ENCODE measurements at regions not wholly inside any gene's neighbourhood (a gene's known extent, or its start where the extent isn't known, plus 50 kb on each side); places are given as distances from the start of the nearest gene placed in this dataset.
"Not testable (repeated sequence)": the region's sequence is repeated elsewhere in the genome, so short reads cannot be mapped to it uniquely, and the experiment has no call there.

DNA sequence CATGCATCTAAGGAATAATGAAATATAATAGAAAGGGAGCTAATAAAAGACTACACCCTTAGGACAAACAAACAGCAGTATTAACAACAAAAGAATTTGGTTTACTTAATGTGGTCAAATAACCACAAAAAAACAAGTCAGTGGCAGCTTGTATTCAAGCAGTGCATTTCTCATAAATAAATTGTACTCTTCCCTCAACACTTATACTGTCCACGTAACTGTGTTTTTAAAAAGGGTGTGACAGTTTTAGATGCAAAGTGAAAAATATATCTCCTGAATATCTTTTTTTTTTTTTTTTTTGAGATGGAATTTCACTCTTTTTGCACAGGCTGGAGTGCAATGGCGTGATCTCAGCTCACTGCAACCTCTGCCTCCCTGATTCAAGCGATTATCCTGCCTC is 698.2 kb upstream of the CADM2 start:
- intact Hi-C loops (cut with micrococcal nuclease) = no loop called here
- H3K9me3 Mint-ChIP-seq = peaks cover 8% of the 10 kb centered on the region

GRCh38 chr3:84265768-84266167 is 693.0 kb upstream of the CADM2 start:
- H3K36me3 Mint-ChIP-seq (ENCODE audit: low read depth) = no peaks in the 10 kb centered on the region
- H3K27me3 Mint-ChIP-seq = no peaks in the 10 kb centered on the region
- intact Hi-C loops (cut with micrococcal nuclease) = no loop called here
- H3K27ac Mint-ChIP-seq = no peak overlapping the region
- DNase-seq = no peak
- no peak overlapping the region for H3K4me3 Mint-ChIP-seq
- H3K4me1 Mint-ChIP-seq = no peaks in the 10 kb centered on the region
- H3K9me3 Mint-ChIP-seq = peaks cover 8% of the 10 kb centered on the region

More for the DNA sequence above, 698.2 kb upstream of the CADM2 start:
- no peak overlapping the region for H3K4me3 Mint-ChIP-seq
- H3K27ac Mint-ChIP-seq = no peak overlapping the region
- no peak for DNase-seq
- no peaks in the 10 kb centered on the region for H3K27me3 Mint-ChIP-seq
- no peaks in the 10 kb centered on the region for H3K36me3 Mint-ChIP-seq (ENCODE audit: low read depth)
- no peaks in the 10 kb centered on the region for H3K4me1 Mint-ChIP-seq

- Mint-ChIP-seq H3K27ac (no peak overlapping the region), H3K9me3 (no peaks in the 10 kb centered on the region), H3K4me3 (no peak overlapping the region), H3K27me3 (no peaks in the 10 kb centered on the region), H3K4me1 (no peaks in the 10 kb centered on the region), H3K36me3 (ENCODE audit: low read depth) (no peaks in the 10 kb centered on the region)
- intact Hi-C loops (cut with micrococcal nuclease) = no loop called here
- no peak for DNase-seq
Observed at GRCh38 chr3:84275532-84275931, 683.3 kb upstream of the CADM2 start.

GRCh38 chr3:84277562-84278224 is 681.1 kb upstream of the CADM2 start:
- Mint-ChIP-seq H3K4me1 (no peaks in the 10 kb centered on the region), H3K27ac (no peak overlapping the region), H3K36me3 (ENCODE audit: low read depth) (no peaks in the 10 kb centered on the region), H3K9me3 (no peaks in the 10 kb centered on the region), H3K4me3 (no peak overlapping the region), H3K27me3 (no peaks in the 10 kb centered on the region)
- intact Hi-C loops (cut with micrococcal nuclease) = no loop called here
- no peak for DNase-seq

DNA sequence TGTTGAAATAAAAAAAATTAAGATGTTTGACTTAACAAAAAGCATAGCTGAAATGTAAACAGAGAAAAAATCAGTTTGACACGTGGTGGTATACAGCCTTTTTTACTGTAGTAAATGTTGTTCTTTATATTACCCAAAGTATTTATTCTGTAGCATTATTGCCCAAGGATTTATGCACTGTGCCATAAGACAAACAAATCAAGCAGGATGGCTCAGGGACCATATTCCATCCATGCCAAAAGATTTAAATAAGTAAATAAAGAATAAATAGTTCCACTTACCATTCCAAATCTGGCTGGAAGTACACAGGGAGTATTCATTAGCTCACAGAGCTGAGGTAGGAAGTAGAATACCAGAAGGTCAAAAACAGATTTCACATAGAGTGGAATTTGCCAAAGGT is 666.7 kb upstream of the CADM2 start:
- Mint-ChIP-seq H3K27ac (no peak overlapping the region), H3K36me3 (ENCODE audit: low read depth) (no peaks in the 10 kb centered on the region), H3K9me3 (peaks cover 10% of the 10 kb centered on the region), H3K27me3 (no peaks in the 10 kb centered on the region), H3K4me1 (no peaks in the 10 kb centered on the region), H3K4me3 (no peak overlapping the region)
- intact Hi-C loops (cut with micrococcal nuclease) = no loop called here
- DNase-seq = no peak

DNA sequence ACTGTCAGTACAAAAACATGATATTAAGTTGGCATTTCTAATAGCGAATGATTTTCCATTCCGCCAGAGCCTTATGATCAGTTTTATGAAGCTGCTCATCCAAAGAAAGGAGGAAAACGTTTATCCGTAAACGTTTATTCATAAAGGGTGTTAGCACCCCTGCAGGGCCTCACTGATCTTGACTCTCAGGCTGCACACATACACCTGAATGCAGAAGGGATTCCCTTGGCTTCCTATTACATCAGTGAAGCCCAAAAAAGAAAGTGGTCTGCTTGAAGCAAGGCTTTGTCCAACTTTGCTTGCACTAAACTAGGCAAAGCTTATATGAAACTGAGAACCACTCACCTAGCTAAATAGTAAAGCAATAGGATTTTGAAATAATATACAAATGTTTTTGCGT is 659.5 kb upstream of the CADM2 start:
- Mint-ChIP-seq H3K27ac (no peak overlapping the region), H3K36me3 (ENCODE audit: low read depth) (no peaks in the 10 kb centered on the region), H3K9me3 (no peaks in the 10 kb centered on the region), H3K4me1 (no peaks in the 10 kb centered on the region), H3K4me3 (no peak overlapping the region), H3K27me3 (no peaks in the 10 kb centered on the region)
- intact Hi-C loops (cut with micrococcal nuclease) = no loop called here
- DNase-seq = no peak

- H3K4me1 Mint-ChIP-seq = no peaks in the 10 kb centered on the region
- DNase-seq = no peak
- peaks cover 4% of the 10 kb centered on the region for H3K9me3 Mint-ChIP-seq
- no peak overlapping the region for H3K4me3 Mint-ChIP-seq
- H3K36me3 Mint-ChIP-seq (ENCODE audit: low read depth) = no peaks in the 10 kb centered on the region
- intact Hi-C loops (cut with micrococcal nuclease) = no loop called here
- no peak overlapping the region for H3K27ac Mint-ChIP-seq
- H3K27me3 Mint-ChIP-seq = no peaks in the 10 kb centered on the region
Observed at GRCh38 chr3:84304214-84304613, 654.6 kb upstream of the CADM2 start.

- H3K27me3 Mint-ChIP-seq = no peaks in the 10 kb centered on the region
- no peaks in the 10 kb centered on the region for H3K36me3 Mint-ChIP-seq (ENCODE audit: low read depth)
- no peak overlapping the region for H3K4me3 Mint-ChIP-seq
- no peaks in the 10 kb centered on the region for H3K4me1 Mint-ChIP-seq
- H3K27ac Mint-ChIP-seq = no peak overlapping the region
- peaks cover 4% of the 10 kb centered on the region for H3K9me3 Mint-ChIP-seq
- intact Hi-C loops (cut with micrococcal nuclease) = no loop called here
- no peak for DNase-seq
Observed at GRCh38 chr3:84307339-84307738, 651.5 kb upstream of the CADM2 start.

DNA sequence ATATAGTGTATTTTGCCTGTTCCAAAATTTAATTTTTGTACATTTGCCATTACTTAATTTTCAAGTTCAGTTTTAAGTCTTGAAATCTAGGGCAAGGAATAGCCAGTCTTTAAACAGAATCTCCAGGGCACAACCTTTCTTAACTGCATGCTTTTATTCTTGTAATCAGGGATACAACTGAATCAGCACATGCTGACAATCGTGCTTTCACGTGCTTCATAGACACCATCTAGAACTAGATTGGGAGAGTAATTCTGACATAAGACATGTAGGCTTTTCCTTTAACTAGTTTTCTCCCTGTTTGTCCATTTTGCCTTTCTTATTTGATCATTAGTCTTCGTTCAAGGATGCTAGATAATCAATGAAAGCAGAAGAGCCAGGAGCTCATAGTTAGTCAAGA is 650.4 kb upstream of the CADM2 start:
- Mint-ChIP-seq H3K36me3 (ENCODE audit: low read depth) (no peaks in the 10 kb centered on the region), H3K27me3 (no peaks in the 10 kb centered on the region), H3K9me3 (peaks cover 4% of the 10 kb centered on the region), H3K27ac (no peak overlapping the region), H3K4me1 (no peaks in the 10 kb centered on the region), H3K4me3 (no peak overlapping the region)
- DNase-seq = no peak
- intact Hi-C loops (cut with micrococcal nuclease) = no loop called here

DNA sequence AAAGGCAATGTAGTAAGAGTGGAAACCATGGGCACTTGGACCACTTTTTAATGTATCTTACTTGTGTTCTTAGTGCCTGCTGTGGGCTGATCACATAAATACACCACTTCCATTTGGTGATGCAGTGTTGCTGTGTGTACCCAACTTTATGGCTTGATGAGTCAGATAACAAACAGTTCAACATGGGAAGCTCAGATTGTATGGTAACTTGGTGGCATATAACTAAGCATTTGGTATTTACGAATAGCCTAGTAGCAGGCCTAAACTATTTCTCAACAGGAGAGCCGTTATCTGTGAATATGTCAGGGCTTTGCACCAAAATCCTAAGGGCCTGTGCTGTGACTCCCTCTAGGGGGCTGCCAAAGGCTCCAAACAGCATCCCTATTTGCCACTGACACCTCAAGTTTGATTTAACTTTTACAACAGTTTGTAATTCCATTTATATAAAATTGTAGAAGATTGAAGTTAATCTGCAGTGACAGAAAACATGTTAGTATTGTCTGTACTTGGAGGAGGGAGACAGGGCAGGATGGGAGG is 640.4 kb upstream of the CADM2 start:
- Mint-ChIP-seq H3K9me3 (no peaks in the 10 kb centered on the region), H3K4me3 (no peak overlapping the region), H3K36me3 (ENCODE audit: low read depth) (no peaks in the 10 kb centered on the region), H3K27me3 (no peaks in the 10 kb centered on the region), H3K27ac (no peak overlapping the region), H3K4me1 (no peaks in the 10 kb centered on the region)
- intact Hi-C loops (cut with micrococcal nuclease) = no loop called here
- DNase-seq = no peak

GRCh38 chr3:84365563-84366278 is 593.1 kb upstream of the CADM2 start:
- not testable (repeated sequence) for H3K36me3 Mint-ChIP-seq (ENCODE audit: low read depth)

More at GRCh38 chr3:84365563-84366278, 593.1 kb upstream of the CADM2 start:
- H3K27me3 Mint-ChIP-seq; H3K27ac Mint-ChIP-seq; H3K4me1 Mint-ChIP-seq; H3K4me3 Mint-ChIP-seq; intact Hi-C loops (cut with micrococcal nuclease); DNase-seq: not testable (repeated sequence)
- peaks cover 11% of the 10 kb centered on the region for H3K9me3 Mint-ChIP-seq

Data from activated CD4-positive, alpha-beta T cell treated with anti-CD3 and anti-CD28 coated beads, Interleukin-2, amount 10 ng/mL, durations not matched to agents 24 days and 14 days (primary cell).